GM19023 (cell line): ENCODE measurements at regions not wholly inside any gene's neighbourhood (a gene's known extent, or its start where the extent isn't known, plus 50 kb on each side); places are given as distances from the start of the nearest gene placed in this dataset.
"Not testable (repeated sequence)": the region's sequence is repeated elsewhere in the genome, so short reads cannot be mapped to it uniquely, and the experiment has no call there.

ENCODE experiments used
- ATAC-seq: cut with Tn5 transposase; IDR thresholded peaks from one replicate; pipeline ENCODE4 v1.9.1; 2021; ENCODE audit warnings: mild to moderate bottlenecking, moderate library complexity; ENCODE audit not compliant: unreplicated experiment

GRCh38 chr1:114270282-114270681, 116.6 kb upstream of the SYT6 start:
- no peak for ATAC-seq

- no peak for ATAC-seq
Measured at GRCh38 chr1:114269539-114269938, 115.9 kb upstream of the SYT6 start.

- ATAC-seq = peak; percentile 87
Measured at GRCh38 chr1:114263343-114263742, 109.7 kb upstream of the SYT6 start.

- no peak for ATAC-seq
Measured at GRCh38 chr1:114262337-114262736, 108.7 kb upstream of the SYT6 start.

GRCh38 chr1:114260805-114261484, 107.3 kb upstream of the SYT6 start:
- ATAC-seq = no peak

GRCh38 chr1:114259511-114260160, 106.0 kb upstream of the SYT6 start:
- no peak for ATAC-seq

GRCh38 chr1:114258633-114259032, 105.0 kb upstream of the SYT6 start:
- no peak for ATAC-seq

- no peak for ATAC-seq
Measured at GRCh38 chr1:114258074-114258473, 104.4 kb upstream of the SYT6 start.

- no peak for ATAC-seq
Measured at GRCh38 chr1:114257554-114257953, 103.9 kb upstream of the SYT6 start.

GRCh38 chr1:114253900-114254299, 100.2 kb upstream of the SYT6 start:
- ATAC-seq = no peak

- ATAC-seq = no peak
Measured at GRCh38 chr1:114251573-114251939, 97.9 kb upstream of the SYT6 start.

- ATAC-seq = no peak
Measured at GRCh38 chr1:114250683-114251572, 97.3 kb upstream of the SYT6 start.

- no peak for ATAC-seq
Measured at GRCh38 chr1:114249691-114250090, 96.0 kb upstream of the SYT6 start.

- ATAC-seq = no peak
Measured at GRCh38 chr1:114248162-114248561, 94.5 kb upstream of the SYT6 start.

- ATAC-seq = not testable (repeated sequence)
Measured at GRCh38 chr1:114242531-114243210, 89.0 kb upstream of the SYT6 start.

- ATAC-seq = no peak
Measured at GRCh38 chr1:114238053-114238452, 84.4 kb upstream of the SYT6 start.

GRCh38 chr1:114236517-114236916, 82.8 kb upstream of the SYT6 start:
- no peak for ATAC-seq

GRCh38 chr1:114235960-114236359, 82.3 kb upstream of the SYT6 start:
- no peak for ATAC-seq

GRCh38 chr1:114235281-114235680, 81.6 kb upstream of the SYT6 start:
- no peak for ATAC-seq

GRCh38 chr1:114234408-114235124, 80.9 kb upstream of the SYT6 start:
- ATAC-seq = no peak

GRCh38 chr1:114232691-114233090, 79.0 kb upstream of the SYT6 start:
- no peak for ATAC-seq
